Retinal pigment epithelial cell (primary cell): ENCODE measurements at regions not wholly inside any gene's neighbourhood (a gene's known extent, or its start where the extent isn't known, plus 50 kb on each side); places are given as distances from the start of the nearest gene placed in this dataset.

Experiments used
- DNase-seq: peaks from one replicate; pipeline ENCODE4 v3.0.0-alpha.2; 2010; ENCODE audit warnings: low read depth
- H3K4me3 ChIP-seq: 2 replicates; pipeline ENCODE4 v1.5.1; 2011; ENCODE audit warnings: mild to moderate bottlenecking, low read length, control low read depth, moderate library complexity
- TF ChIP-seq, protein P1 (sequence below): conservative IDR thresholded peaks from 2 replicates; pipeline ENCODE4 v1.5.1; 2011; ENCODE audit warnings: low read depth, low read length, control low read depth, inconsistent platforms

DNA sequence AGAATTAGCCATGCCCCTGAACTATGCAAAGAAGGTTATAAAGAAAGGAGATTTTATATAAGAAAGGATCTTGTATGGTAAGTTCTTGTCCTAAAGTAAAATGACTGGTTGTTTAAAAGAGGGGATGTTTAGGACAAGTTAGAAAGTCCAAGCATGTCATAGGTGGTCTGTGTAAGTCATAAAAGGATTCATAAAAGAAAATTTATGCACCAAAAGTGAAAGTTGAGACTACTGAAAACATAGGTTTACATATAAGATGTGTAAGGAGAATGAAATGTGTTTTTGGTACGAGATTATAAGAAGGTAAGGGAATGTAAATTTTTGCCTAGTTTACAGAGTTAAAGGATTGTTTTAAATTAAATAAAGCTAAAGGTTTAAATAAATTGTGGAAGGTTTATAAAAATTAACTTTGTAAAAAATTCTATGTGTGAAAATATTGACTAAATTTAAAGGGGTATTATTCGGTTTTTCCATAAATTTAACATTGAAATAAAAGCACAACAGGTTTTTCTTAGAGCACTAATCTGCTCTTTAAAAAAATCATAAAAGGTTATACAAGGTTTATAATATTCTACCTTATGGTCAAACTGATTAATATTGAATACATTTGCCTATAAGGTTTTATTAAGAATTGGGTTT lies 93.6 kb upstream of the UST start:
- no peak for DNase-seq
- TF ChIP-seq, protein P1, sequence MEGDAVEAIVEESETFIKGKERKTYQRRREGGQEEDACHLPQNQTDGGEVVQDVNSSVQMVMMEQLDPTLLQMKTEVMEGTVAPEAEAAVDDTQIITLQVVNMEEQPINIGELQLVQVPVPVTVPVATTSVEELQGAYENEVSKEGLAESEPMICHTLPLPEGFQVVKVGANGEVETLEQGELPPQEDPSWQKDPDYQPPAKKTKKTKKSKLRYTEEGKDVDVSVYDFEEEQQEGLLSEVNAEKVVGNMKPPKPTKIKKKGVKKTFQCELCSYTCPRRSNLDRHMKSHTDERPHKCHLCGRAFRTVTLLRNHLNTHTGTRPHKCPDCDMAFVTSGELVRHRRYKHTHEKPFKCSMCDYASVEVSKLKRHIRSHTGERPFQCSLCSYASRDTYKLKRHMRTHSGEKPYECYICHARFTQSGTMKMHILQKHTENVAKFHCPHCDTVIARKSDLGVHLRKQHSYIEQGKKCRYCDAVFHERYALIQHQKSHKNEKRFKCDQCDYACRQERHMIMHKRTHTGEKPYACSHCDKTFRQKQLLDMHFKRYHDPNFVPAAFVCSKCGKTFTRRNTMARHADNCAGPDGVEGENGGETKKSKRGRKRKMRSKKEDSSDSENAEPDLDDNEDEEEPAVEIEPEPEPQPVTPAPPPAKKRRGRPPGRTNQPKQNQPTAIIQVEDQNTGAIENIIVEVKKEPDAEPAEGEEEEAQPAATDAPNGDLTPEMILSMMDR = no peak
- H3K4me3 ChIP-seq = no peak overlapping the region

DNA sequence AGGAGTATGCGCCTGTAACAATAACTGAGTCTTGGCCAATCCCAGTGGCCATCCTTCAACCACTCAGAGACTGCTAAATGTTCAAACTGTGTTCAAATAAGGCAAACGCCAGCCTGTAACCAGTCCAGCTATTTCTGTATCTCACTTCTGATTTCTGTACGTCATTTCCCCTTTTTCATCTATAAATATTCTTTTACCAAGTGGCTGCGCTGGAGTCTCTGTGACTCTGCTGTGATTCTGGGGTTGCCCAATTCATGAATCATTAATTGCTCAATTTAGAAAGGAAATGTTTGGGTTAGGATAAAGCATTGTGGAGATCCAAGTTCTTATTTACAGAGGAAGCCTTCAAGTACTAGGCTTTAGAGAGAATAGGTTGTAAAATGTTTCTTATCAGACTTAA lies 89.8 kb upstream of the UST start:
- DNase-seq = no peak
- TF ChIP-seq, protein P1 = no peak

DNA sequence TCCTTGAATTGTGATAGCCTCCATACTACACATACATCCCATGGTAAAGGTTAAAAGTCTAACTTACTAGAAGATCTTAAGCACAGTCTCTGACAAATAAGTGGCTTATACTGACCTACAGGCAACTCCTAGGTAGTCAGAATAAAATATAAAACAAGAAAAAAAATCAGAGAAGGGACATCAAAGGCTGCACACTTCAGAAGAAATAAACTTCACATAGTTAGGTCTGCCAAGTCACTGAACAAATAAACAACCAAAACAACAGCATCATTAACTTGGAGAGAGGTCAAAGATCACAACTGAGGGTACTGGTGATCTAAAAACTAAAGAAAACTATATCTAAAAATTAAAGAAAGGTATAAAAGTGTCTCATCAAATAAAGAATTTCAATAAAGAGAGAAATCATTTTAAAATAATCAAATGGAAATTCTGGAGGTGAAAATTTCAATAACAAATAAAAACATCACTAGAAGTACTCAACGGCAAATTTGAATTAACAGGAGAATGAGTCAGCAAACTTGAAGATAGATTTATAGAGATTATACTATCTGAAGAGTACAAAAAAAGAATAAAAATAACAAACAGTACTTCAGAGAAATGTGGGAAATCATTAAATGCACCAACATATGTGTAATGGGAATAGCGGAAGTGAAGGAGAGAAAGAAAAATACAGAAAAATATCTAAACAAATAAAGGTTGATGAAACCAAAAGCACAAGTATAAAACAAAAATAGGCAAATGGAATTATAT lies 88.0 kb upstream of the UST start:
- no peak for DNase-seq
- H3K4me3 ChIP-seq = no peak overlapping the region
- TF ChIP-seq, protein P1 = no peak

More for the DNA sequence above, 89.8 kb upstream of the UST start:
- H3K4me3 ChIP-seq = no peak overlapping the region

DNA sequence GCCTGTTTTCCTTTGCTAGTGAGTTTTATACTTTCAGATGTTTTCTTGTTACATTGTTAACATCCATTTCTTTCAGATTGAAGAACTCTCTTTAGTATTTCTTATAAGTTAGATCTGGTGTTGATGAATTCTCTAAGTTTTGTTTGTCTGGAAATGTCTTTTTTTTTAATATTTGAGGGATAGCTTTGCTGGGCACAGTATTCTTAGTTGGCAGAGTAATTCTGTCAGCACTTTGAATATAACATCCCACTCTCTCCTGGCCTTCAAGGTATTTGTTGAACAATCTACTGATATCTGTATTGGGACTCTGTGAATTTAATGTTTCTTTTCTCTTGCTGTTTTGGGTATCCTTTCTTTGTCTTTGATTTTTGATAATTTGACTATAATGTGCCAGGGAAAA lies 79.4 kb upstream of the UST start:
- DNase-seq = no peak
- no peak overlapping the region for H3K4me3 ChIP-seq
- TF ChIP-seq, protein P1 = no peak

DNA sequence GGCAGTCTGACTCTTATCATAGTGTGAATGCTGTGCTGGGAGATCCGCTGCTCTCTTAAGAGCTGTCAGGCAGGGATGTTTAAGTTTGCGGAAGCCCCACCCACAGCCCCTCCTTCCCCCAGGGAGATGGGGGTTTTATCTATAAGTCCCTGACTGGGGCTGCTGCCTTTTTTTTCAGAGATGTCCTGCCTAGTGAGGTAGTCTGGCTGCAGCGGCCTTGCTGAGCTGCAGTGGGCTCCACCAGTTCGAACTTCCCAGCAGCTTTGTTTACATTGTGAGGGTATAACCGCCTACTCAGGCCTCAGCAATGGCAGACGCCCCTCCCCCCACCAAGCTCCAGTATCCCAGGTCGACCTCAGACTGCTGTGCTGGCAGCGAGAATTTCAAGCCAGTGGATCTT lies 75.7 kb upstream of the UST start:
- no peak for DNase-seq
- H3K4me3 ChIP-seq = no peak overlapping the region
- TF ChIP-seq, protein P1 = no peak

DNA sequence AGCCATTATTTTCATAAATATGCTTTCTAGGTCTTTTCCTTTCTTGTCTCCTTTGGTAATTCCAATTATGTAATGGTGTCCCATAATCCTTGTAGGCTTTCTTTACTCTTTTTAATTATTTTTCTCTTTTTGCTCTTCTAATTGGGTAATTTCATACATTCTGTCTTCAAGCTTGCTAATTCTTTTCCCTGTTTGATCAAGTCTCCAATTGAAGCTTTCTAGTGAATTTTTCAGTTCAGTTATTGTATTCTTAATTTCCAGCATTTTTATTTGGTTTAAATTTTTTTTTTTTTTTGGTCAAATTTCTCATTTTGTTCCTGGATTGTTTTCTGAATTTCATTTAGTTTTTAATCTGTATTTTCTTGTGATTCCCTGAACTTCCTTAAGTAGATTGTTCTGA lies 74.9 kb upstream of the UST start:
- TF ChIP-seq, protein P1 = no peak

DNA sequence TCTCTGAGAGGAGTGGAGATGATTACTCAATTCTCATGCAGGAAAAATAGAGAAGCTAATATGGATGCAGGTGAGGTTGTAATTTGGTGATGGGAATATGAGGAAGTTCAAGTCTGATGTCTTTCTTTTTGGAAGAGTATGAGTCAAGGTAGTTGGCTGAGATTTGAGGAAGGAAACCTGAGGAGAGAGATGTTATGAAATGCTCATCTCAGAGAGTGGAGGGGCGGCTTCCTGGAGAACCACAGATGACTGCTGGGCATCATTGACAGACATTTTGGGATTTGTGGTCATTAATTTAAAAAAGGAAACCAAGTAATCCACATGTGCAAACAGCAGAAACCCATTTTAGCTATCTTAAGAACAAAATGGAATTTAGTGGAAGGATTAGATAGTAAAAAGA lies 72.5 kb upstream of the UST start:
- no peak overlapping the region for H3K4me3 ChIP-seq
- TF ChIP-seq, protein P1 = no peak
- DNase-seq = no peak

More for the DNA sequence above, 74.9 kb upstream of the UST start:
- DNase-seq = no peak
- H3K4me3 ChIP-seq = no peak overlapping the region
